ENCODE measurements at regions not wholly inside any gene's neighbourhood (a gene's known extent, or its start where the extent isn't known, plus 50 kb on each side); places are given as distances from the start of the nearest gene placed in this dataset.

GRCh38 chr2:168346725-168347477 lies 99.5 kb upstream of the STK39 start:
- H3K4me3 ChIP-seq (ENCODE audit: low read depth, low read length), result peak overlapping the region; percentile 66
- DNase-seq (ENCODE audit: low read depth), result peak; percentile 70
- TF ChIP-seq, protein P1, sequence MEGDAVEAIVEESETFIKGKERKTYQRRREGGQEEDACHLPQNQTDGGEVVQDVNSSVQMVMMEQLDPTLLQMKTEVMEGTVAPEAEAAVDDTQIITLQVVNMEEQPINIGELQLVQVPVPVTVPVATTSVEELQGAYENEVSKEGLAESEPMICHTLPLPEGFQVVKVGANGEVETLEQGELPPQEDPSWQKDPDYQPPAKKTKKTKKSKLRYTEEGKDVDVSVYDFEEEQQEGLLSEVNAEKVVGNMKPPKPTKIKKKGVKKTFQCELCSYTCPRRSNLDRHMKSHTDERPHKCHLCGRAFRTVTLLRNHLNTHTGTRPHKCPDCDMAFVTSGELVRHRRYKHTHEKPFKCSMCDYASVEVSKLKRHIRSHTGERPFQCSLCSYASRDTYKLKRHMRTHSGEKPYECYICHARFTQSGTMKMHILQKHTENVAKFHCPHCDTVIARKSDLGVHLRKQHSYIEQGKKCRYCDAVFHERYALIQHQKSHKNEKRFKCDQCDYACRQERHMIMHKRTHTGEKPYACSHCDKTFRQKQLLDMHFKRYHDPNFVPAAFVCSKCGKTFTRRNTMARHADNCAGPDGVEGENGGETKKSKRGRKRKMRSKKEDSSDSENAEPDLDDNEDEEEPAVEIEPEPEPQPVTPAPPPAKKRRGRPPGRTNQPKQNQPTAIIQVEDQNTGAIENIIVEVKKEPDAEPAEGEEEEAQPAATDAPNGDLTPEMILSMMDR (IDR thresholded peaks at IDR 0.05; ENCODE audit: insufficient read depth, low read depth, low read length), result peak; percentile 73

GRCh38 chr2:168348076-168348475 lies 100.7 kb upstream of the STK39 start:
- H3K4me3 ChIP-seq (ENCODE audit: low read depth, low read length), result no peak overlapping the region
- peak; percentile 33 for DNase-seq (ENCODE audit: low read depth)

DNA sequence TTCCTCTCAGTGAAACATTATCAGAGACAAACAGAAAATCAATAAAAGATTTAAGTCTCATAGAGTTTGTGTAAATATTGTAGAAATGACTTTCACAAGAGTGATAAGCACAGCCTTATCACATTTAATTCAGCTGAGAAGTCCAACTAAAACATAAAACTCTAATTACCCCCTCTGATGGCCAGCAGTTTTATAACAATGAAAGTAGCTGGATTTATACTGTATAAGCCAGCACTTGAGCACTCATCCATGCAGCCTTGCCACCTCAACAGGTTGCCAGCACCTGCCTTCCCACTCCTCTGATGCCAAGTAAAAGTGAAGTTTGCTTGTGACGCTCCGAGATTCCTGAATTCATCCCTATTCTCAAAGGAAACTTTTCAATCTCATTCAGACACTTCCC lies 103.0 kb upstream of the STK39 start:
- TF ChIP-seq, protein P1 (IDR thresholded peaks at IDR 0.05; ENCODE audit: insufficient read depth, low read depth, low read length), result no peak
- no peak overlapping the region for H3K4me3 ChIP-seq (ENCODE audit: low read depth, low read length)
- no peak for DNase-seq (ENCODE audit: low read depth)

More at GRCh38 chr2:168348076-168348475, 100.7 kb upstream of the STK39 start:
- TF ChIP-seq, protein P1 (IDR thresholded peaks at IDR 0.05; ENCODE audit: insufficient read depth, low read depth, low read length), result peak; percentile 60

DNA sequence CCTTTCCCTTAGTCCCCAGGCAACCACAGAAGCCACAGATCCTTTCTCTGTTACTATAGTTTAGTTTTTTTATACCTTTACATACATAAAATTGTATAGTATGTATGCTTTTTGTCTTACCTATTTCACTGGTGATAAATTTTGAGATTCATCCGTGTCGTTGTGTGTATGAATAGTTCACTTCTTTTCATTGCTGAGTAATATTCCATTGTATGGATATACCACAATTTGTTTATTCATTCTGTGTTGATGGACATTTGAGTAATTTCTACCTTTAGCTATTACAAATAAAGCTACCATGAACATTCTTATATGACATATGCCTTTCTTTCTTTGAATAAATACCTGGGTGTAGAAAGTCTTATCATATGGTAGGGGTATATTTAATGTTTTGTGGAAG lies 102.8 kb upstream of the CERS6 start:
- H3K4me3 ChIP-seq (ENCODE audit: low read depth, low read length), result no peak overlapping the region
- TF ChIP-seq, protein P1 (IDR thresholded peaks at IDR 0.05; ENCODE audit: insufficient read depth, low read depth, low read length), result no peak
- no peak for DNase-seq (ENCODE audit: low read depth)

DNA sequence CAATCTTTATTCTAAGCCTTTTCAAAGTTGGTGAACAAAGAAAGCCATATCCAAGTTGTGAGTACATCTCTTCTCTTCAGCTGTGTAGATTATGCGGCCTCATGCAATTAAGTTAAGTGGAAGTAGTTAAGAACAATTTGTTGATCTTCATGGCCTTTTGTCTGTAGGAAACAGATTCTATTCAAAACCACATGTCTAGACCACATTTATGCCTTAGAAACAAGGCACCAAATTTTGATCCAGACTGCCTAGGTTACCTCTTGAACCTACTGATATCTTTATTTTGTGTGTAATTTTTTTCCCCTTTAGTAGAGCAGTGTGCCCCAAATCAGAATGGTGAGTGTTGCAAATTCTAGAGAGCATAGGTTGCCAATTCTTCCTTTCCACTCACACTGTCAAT lies 101.6 kb upstream of the CERS6 start:
- TF ChIP-seq, protein P1 (IDR thresholded peaks at IDR 0.05; ENCODE audit: insufficient read depth, low read depth, low read length), result no peak
- H3K4me3 ChIP-seq (ENCODE audit: low read depth, low read length), result no peak overlapping the region
- DNase-seq (ENCODE audit: low read depth), result no peak

DNA sequence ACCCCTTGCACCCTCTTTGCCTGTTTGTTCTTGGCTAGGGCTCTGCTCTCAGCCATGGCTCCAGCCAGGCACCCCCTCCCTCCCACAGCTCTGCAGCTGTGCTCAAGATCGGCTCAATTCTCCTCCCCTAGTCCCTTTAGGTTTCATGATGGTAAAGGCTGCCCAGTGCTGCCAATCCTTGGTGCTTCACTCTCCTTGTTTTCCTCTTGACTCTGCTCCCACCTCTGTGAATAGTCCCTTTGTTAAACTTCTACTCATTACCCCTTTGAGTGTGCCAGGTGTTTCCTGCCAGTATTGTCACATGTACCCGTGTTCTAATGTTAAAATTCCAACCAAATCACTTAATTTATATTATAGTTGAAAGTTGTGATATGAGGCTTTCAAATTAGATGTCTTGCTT lies 101.0 kb upstream of the CERS6 start:
- no peak for DNase-seq (ENCODE audit: low read depth)
- H3K4me3 ChIP-seq (ENCODE audit: low read depth, low read length), result no peak overlapping the region
- TF ChIP-seq, protein P1 (IDR thresholded peaks at IDR 0.05; ENCODE audit: insufficient read depth, low read depth, low read length), result no peak
